ENCODE measurements at regions not wholly inside any gene's neighbourhood (a gene's known extent, or its start where the extent isn't known, plus 50 kb on each side); places are given as distances from the start of the nearest gene placed in this dataset.

DNA sequence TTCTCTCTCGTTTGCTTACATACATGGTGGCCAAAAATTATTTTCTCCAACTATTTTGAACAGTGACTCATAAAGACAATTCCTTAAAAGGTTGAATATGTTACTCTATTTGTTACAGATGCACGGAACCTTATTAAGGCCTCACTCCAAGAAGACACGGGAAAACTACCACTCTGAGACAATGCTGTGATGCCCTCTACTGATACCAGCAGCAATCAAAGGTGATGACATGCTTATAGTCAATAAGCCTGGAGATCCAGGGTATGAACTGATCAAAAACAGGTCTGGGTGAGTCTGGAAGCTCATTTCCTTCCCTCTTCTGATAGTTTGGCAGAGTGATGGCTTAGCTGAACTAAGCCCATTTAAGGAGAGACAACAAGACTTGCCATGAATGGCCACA is 563.0 kb downstream of the LRRIQ3 start:
- DNase-seq = peak in 1 of 2 experiments; percentile 0

DNA sequence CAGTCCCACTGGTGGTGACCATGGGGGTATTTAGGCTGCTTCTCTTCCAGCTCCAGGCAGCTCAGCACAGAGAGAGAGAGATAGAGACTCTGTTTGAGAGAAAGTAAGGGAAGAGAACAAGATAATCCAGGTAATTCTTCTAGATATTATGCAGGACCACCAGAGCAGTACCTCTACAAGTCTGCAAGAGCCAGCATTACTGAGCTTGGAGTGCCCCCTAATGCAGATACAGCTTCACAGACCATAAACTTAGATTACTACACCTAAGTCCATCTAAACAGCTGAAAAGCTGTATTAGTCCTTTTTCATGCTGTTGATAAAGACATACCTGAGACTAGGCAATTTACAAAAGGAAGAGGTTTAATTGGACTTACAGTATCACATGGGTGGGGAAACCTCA is 570.3 kb downstream of the LRRIQ3 start:
- no peak for DNase-seq

DNA sequence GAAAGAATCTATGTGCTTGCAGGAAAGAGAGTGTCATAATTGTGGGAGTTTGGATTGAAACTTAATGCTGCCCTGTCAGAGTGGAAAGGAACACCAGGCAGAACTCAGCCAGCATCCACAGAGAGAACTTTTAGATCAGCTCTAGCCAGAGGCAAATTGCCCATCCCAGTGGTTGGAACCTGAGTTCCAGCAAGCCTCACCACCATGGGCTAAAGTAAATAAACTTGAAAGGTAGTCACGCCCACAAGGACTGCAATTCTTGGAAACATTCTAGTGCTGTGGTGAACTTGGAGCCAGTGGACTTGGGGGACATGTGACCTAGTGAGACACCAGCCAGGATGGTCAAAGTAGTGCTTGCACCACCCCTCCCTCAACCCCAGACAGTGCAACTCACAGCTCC is 571.6 kb downstream of the LRRIQ3 start:
- DNase-seq = no peak

DNA sequence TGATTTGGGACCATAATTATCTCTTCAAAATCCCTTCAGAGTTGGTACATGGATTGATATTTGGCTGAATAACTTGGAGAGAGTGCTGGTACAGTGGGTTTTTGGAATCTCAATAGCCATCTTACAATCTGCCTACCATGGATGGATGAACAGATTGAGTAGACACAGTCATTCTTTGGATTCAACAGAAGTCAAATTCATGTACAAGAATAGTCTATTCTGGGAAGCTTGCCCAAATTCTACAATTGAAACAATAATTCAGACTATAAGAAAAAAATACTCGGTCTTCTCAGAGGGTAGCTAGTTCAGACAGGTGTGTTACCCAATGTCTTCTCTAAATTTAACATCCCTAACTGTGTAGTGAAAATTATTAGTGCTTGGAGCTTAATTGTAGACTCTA is 574.0 kb downstream of the LRRIQ3 start:
- no peak for DNase-seq

DNA sequence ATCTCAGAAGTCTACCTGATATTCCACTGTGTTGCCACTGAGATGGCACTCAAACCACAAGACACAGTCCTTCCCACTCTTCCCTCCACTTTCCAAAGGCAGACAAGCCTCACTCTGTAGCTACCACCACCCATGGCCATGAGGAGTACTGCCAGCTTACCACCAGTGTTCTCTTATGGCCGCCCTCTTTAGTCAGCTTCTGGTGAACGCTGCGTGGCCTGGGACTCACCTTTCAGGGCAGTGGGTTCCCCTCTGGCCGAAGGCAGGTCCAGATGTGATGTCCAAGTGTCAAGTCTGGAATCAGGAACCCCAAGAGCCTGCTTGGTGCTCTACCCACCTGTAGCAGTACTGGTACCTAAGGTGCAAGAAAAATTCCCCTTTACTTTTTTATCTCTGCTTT is 580.8 kb downstream of the LRRIQ3 start:
- no peak for DNase-seq

DNA sequence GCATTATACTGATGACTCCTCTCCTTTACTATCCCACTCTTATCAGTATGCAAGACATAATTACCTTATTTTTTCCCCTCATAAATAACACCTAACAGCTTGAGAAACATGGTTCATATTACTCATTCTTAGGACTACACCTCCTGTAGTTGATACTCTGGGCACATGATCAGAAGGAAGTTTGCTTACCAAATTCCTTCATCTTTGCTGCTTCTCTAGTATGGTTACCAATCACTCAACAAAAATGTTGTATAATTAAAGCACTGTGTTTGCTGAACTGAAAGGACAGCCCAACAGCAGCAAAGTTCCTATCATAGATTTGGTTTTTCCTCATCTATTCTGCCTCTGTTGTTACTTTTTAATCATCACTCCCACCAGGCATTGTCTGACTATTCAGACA is 586.3 kb downstream of the LRRIQ3 start:
- DNase-seq = no peak

DNA sequence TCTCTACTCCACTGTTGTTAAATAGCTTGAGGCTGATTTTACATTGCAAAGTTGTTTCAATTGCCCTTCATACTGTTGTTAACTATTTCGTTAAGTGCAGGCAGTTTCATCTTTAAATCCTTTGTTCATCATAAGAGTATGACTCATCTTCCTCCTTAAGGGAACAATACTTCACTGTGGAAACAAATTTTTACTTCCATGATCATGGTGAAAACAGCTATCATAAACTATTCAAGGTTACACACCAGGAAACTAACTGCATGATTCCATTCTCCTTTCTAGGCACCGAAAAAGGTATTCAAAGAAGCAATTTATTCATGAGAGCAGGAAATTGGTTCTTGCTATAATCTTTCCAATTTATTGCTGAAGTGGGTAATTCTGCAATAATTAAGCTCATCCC is 593.2 kb downstream of the LRRIQ3 start:
- DNase-seq = no peak

DNA sequence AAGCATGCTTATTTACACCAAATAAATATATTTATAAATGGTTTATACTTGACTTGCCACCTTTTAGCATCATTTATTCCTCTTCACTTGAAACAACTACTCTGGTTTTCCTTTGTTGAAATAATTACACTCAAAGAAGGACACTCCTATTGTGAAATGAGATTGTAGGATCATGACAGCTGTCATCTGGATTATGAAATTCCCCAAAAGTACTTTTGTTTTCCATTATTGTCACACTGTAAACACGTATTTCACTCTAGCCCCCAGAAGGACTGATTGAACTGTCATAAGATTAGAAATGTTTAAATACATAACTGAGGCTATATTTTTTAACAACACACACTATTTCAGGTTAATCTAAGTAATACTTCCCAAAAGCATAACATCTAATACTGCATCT is 593.8 kb downstream of the LRRIQ3 start:
- DNase-seq = no peak

DNA sequence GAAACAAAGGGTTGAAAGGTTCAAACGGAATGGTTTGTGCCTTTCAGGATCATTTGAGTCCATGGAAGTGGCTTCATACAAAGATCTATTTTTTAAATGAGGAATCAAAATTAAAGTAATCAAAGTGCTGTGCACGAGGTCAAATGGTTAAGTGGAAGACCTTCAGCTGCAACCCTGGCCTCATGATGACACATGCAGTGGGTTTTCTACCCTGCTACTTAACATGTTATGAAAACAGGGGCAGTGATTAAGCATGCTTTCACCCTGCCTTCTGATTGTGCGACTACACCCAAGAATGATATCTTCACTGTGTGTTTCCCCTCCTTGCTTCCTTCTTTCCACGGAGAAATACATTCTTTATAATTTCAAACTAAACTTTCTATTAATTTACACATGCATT is 604.2 kb downstream of the LRRIQ3 start:
- DNase-seq = no peak

DNA sequence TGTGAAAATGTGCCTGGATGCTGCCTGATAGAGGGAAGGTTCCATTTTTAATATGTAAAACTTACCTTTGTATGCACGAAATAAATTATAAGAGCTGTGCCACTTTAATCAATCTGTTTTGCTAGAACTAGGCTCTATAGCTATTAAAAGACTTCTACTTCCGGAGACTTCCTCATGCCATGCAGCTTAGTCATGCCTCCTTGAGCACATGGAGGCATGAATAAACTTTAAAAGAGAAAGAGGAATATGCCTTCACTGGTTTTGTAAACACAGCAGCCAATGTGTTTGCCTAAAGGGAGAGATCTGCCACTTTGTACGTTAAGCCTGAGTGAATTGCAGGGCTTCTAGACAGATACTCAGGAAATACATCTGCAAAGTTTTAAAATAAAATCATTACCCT is 604.6 kb downstream of the LRRIQ3 start:
- peak in 1 of 2 experiments; percentile 11 for DNase-seq

DNA sequence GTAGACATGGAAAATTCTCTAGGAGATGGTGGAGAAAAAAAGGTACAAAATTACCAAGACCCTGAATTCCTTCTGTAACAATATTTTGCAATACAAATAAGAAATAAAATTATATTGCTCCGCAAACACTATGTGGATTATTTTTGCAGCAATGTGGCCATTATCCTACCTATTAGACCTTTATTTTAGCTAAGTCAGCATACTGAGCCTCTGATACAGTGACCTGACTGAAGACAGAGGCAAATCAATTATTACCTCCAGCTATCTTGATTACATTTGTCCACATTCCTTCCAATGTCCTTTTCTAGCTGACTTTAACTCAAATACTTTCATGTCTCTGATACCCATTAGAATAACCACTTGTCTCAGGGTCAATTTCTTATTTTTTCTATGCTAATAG is 610.9 kb downstream of the LRRIQ3 start:
- DNase-seq = no peak

DNA sequence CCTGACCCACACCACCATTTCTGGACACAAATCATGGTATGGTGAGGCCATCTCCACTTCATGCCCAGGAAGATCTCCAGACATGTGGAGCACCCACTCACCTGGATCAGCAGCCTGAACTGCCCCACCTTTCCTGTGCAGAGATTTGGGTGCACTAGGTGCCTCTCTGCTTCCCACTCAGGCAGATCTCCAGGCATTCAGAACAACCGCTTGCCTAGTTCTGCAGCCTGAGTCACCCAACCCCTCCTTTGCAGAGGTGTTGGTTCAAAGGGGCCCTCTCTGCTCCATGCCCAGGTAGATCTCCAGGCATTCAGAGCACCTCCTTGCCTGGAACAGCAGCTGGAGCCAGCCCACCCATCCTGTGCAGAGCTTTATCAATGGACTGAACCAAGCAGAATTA is 620.8 kb downstream of the LRRIQ3 start:
- DNase-seq = no peak

DNA sequence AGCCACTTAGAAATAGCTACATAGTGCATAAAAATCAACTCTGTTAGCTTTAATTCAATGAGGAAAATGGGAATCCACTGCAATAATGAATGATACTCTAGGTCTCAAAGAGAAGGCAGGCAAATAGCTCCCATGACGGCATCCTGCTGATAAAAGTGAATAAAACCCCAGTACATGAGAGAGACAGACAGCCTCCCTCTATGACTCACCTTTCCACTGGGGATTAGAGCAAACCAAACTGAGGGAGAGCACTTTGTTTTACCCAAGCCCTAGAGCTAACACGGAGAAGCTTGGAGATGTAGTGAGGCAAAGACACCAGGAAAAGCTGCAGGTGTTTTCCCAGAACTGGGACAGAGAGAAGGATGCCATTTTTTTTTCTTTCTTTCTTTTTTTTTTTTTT is 621.9 kb downstream of the LRRIQ3 start:
- DNase-seq = no peak

DNA sequence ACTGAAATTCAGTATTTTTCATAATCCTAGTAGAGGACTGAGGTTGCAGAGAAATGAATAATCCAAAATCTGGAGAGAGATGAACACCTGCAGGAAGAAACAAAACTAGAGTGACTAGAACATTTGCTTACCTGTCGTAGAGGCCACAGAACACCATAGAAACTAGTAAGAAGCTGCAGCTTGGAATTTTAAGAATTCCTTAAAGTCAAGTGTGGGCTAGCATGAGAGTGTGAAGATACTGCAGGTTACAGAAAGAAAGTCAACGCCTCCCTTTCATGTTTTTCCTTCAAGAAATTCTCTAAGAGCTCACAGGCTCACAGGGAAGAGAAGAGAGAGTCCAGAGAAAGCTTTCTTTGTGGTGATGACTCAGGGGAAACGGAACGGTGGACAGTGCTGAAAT is 633.7 kb downstream of the LRRIQ3 start:
- no peak for DNase-seq

DNA sequence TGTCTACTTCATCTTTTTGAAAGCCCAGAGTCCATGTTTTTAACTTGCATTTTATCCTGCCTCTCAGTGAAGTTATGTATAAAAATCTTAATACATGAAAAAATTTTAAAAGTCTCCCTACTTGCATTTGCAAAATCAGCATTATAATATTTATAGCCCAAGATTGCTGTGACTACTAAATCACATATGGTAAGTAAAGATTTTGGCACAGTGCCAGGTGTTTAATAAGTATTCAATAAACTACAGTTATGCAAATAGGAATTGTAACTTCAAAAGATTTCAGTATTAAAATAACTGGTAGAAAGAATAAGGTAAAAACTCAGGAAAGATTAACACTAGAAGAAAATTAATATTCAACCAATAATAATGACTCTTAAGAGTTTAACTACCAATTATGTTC is 641.7 kb downstream of the LRRIQ3 start:
- DNase-seq = no peak

DNA sequence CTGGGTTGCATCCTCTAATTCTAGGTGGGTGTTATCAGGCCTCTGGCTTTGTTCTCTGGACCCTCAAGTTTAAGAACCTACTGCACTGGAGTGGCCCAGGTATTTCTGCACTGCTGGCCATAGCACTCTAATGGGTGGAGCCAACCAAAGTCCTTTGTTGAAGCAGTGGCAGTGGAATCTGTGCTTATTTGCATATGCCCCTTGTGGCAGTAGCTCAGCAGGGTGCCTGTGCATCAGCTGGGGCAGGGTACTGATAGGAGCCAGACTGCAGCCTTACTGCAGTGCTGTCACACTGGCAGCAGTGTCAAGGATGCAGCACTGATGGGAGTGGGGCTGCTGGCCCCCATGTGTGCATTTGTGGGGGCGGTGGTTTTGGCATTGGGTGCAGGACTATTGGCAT is 660.6 kb downstream of the LRRIQ3 start:
- no peak for DNase-seq

DNA sequence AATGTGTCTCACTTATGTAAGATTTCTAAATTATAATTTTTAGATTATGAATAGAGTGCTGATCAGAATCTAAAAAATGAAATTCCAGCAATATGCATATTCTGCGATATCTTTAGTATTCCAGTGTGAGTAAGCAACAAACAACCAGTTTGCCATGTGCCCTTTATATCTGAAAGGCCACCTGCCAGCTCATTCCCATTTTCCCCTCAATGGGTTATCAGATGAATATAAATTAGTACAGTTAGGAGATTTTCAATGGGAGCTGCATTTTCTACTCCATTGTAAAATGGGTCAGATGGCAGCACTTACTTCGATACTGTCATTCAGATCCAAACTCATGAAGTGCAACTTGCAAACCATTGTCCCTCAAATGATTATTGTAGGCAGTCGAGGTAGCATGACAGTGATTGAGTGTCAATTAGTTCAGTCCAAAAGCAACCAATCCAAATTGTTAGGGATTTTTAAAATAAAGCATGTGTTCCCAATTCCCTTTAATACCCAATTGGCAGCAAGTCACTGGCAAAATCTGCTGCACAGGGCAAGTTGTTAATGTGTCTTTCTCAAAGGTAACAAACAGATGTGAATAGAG is 680.3 kb downstream of the LRRIQ3 start:
- no peak for DNase-seq

DNA sequence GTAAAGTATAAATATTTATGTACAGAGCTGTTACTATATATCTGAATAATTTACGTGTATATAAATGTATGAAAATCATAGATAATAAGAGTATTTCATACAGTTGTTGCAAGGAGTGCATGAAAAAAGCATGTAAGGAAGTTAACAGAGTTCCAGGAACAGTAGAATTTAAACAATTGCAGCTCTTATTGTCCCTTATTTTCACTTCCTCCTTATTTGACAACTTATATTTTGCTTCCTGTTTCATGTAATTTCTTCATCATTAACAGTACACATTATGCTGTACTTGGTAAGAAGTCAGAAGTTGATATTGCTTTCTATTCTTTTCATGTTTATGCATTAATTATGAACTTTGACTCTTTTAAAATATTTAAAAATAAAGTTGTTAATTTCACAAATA is 681.5 kb downstream of the LRRIQ3 start:
- DNase-seq = no peak

DNA sequence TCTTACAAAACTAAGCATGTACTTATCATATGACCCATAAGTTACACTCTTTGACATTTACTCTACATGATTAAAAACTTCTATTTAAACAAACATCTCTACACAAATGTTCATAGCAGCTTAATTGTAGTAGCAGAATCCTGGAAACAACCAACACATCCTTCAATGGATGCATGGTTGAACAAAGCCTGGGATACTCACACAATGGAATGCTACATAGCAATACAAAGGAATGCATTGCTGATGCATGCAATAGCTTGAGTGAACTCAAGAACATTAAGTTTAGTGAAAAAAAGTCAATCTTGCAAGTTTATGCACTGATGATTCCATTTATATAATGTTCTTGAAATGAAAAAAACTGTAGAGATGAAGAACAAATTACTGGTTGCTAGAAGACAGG is 686.9 kb downstream of the LRRIQ3 start:
- no peak for DNase-seq

DNA sequence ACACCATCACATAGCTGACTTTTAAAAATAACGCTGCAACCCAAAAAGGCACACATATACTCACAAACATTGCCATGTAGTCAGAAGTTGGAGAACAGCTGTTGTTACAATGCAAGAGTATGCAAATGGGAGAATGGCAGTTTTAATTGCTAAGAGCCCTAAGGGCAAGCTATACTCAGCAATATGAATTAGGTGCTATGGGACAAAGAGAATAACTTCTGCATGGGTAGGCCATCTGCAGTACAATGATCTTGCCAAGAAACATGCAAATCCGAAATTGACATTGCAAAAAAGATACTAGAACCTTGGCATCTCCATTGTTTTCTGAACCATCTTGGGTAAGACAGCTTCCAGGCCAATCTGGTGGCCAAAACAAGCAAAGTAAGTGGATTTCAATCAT is 697.8 kb downstream of the LRRIQ3 start:
- no peak for DNase-seq

DNA sequence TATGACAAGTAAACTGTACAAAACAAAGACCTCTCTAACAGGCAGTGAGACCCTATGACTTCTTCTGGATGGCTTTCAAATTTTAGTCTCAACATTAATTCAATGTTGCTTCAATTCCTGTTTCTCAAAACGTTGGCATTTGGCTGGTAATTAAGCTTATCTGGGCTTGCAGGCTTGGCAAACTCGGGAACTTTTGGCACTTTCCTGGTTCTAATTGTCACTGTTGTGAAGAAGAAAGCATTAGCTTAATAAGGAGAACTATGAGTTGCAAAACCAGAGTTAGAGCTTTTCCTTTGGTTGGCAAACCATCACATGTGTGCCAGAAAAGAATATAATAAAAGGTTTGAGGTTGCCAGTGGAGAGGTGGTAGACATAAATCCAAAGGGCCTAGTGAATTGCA is 698.3 kb downstream of the LRRIQ3 start:
- DNase-seq = no peak

DNA sequence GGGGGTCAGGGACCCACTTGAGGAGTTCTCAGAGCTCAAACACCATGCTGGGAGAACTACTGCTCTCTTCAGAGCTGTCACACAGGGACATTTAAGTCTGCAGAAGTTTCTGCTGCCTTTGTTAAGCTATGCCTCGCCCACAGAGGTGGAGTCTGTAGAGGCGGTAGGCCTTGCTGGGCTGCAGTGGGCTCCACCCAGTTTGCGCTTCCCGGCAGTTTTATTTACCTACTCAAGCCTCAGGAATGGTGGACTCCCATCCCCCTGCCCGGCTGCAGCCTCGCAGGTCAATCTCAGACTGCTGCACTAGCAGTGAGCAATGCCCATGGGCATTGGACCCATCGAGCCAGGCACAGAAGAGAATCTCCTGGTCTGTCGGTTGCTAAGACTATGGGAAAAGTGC is 706.4 kb downstream of the LRRIQ3 start:
- DNase-seq = no peak

DNA sequence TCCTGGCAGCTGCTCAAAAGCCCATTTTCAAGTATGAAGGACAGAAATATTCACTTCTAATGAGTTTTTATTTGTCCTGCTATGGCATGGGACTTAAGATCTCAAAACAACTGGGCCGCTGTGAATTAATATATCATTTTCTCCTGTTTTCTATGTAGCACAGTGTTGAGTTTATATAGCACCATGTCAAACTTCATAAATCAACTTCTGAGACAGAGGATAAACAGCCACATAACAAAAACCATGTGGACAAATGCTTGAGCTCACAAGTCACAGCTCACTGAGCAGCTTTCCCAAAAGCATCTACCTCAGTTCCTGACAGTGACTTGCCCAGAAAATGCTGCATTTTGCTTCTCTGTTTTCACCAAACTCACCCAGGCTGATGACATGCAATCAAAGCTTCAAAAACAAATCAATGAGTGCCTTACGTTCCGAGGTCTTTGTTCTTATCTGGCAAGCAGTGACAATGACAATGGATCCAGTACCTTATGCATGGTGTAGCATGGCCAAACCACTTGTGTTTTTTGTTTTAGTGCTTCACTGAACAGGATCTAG is 722.6 kb downstream of the LRRIQ3 start:
- peak in 1 of 2 experiments; percentile 11 for DNase-seq

DNA sequence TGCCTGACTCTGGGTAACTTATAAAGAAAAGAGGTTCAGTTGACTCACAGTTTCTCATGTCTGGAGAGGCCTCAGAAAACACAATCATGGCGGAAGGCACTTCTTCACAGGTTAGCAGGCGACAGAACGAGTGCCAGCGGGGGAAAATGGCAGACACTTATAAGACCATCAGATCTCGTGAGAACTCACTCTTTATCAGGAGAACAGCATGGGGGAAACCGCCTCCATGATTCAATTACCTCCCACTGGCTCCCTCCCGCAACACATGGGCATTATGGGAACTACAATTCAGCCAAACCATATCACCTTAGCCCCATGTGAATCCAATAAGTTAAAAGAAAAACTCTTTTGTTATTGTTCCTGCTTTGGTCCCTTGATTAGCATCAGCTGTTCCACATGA is 725.2 kb downstream of the LRRIQ3 start:
- no peak for DNase-seq

DNA sequence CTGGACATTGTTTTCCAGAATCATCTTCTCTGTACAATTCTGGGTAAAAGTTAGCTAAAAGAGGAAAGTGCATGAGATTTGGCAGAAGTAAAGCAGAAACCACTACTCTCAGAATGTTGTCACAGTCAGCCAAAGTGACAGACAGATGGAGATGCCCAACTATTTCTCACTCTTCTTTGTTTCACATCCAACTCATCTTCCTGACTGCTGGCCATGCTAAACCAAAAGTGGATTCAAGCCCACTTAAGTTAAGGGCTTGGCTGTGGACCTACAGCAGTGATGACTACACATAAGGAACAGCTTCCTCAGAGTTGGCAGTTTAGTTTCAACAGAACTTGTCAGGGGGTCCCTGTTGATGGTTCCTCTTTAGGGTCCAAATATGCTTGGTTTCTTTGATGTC is 730.2 kb downstream of the LRRIQ3 start:
- no peak for DNase-seq

DNA sequence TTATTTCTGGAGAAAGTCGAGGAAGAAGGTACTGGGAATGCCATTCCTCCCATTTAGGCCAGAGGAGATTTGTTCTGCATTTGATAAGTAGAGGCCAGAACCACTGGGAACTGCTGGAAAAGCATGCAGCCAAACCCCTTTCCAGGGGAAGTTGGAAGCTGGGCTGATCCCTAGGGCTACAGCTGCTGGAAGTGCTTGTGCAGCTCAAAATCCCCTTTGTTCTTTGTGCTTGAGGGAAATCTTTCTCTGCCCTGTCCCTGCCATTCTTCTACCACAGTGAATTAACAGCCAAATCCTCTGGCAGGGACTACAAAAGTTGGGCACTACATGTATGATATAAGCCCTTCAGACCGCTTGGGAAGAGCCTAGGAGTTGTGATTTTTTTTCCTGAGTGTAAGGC is 734.1 kb downstream of the LRRIQ3 start:
- no peak for DNase-seq
